GM12878 (cell line): ENCODE measurements at regions not wholly inside any gene's neighbourhood (a gene's known extent, or its start where the extent isn't known, plus 50 kb on each side); places are given as distances from the start of the nearest gene placed in this dataset.

ENCODE experiments used
- ATAC-seq: fragments of 200-7000 bp; cut with Tn5 transposase; 3 replicates; pipeline ENCODE4 v1.9.1; 2020; ENCODE audit warnings: mild to moderate bottlenecking, moderate library complexity
- BruUV-seq: library from RNA; stranded (reverse); fragments of 400-500 nt; replicated peaks from 2 replicates; lab custom pipeline; 2021; lab: Mats Ljungman, UMichigan
- CTCF ChIA-PET: fragments of 300-600 bp; sonication (Branson Sonifier 250); formaldehyde crosslinking; extraction: SDS; loops from one replicate; lab custom pipeline; 2021; ENCODE audit warnings: inconsistent platforms; lab: Yijun Ruan, JAX
- POLR2A ChIA-PET: fragments of 350-600 bp; formaldehyde crosslinking; extraction: SDS; loops from one replicate; lab custom pipeline; 2021; ENCODE audit warnings: inconsistent platforms; lab: Charles Lee
- RAD21 ChIA-PET: fragments of 300-600 bp; sonication (Branson Sonifier 250); formaldehyde crosslinking; loops from one replicate; lab custom pipeline; 2023; ENCODE audit warnings: antibody characterized with exemption; ENCODE audit not compliant: unreplicated experiment; lab: Charles Lee
- SMC1A ChIA-PET: fragments of 300-600 bp; sonication (Branson Sonifier 250); formaldehyde crosslinking; loops from one replicate; lab custom pipeline; 2023; ENCODE audit not compliant: unreplicated experiment, uncharacterized antibody; lab: Charles Lee
- DNase-seq: peaks from one replicate; pipeline ENCODE4 v3.0.0-alpha.2; 2011; ENCODE audit warnings: low read depth, low spot score
- FAIRE-seq: peaks from 3 replicates; lab custom pipeline; 2011; peaks lifted over from hg19 to GRCh38; lab: Jason Lieb, UNC
- H2AFZ ChIP-seq: 2 replicates; pipeline ENCODE4 v1.6.0; 2011; ENCODE audit warnings: low read depth, low read length, control low read depth; ENCODE audit not compliant: control insufficient read depth
- H3K27ac ChIP-seq: 2 replicates; pipeline ENCODE4 v1.5.1; 2011; ENCODE audit warnings: control low read depth; ENCODE audit not compliant: control insufficient read depth, insufficient read depth
- H3K27me3 ChIP-seq, 2 experiments: replicated peaks in 1 of 2; 2 replicates each; pipeline versions ENCODE4 v1.6.0 to v1.6.1; 2011; ENCODE audit warnings: low read length in 1 of 2; ENCODE audit not compliant: control insufficient read depth in 2 of 2, insufficient read depth in 2 of 2
- H3K36me3 ChIP-seq, 2 experiments: 2 replicates each; pipeline ENCODE4 v1.5.1; 2011; ENCODE audit warnings: low read length in 1 of 2; ENCODE audit not compliant: control insufficient read depth in 2 of 2, insufficient read depth in 2 of 2
- H3K4me1 ChIP-seq: 2 replicates; pipeline ENCODE4 v1.6.1; 2011; ENCODE audit warnings: mild to moderate bottlenecking, low read length, moderate library complexity, mixed read lengths; ENCODE audit not compliant: control insufficient read depth, insufficient read depth
- H3K4me2 ChIP-seq: 2 replicates; pipeline ENCODE4 v1.6.0; 2011; ENCODE audit warnings: control low read depth; ENCODE audit not compliant: control insufficient read depth, insufficient read depth
- H3K4me3 ChIP-seq: fragments of 200-600 bp; sonication (generic); 2 replicates; pipeline ENCODE4 v1.5.1; 2016
- H3K79me2 ChIP-seq: 2 replicates; pipeline ENCODE4 v1.6.0; 2011; ENCODE audit warnings: low read length; ENCODE audit not compliant: control insufficient read depth, insufficient read depth
- H3K9ac ChIP-seq: 2 replicates; pipeline ENCODE4 v1.8.0; 2011; ENCODE audit warnings: low read length, control low read depth, mixed read lengths; ENCODE audit not compliant: control insufficient read depth, insufficient read depth
- H3K9me3 ChIP-seq: replicated peaks from 3 replicates; pipeline ENCODE4 v1.5.1; 2011; ENCODE audit warnings: mild to moderate bottlenecking, low read length; ENCODE audit not compliant: control insufficient read depth, insufficient read depth
- H4K20me1 ChIP-seq: 2 replicates; pipeline ENCODE4 v1.6.0; 2011; ENCODE audit not compliant: control insufficient read depth, insufficient read depth
- JUND ChIP-seq: IDR thresholded peaks from 2 replicates; pipeline ENCODE4 v1.6.1; 2012; ENCODE audit warnings: low read depth, mild to moderate bottlenecking, low read length, improper control_type of control experiment, moderate library complexity
- NFXL1 ChIP-seq: fragments of 450-650 bp; IDR thresholded peaks from 2 replicates; pipeline ENCODE4 v1.6.1; 2017; ENCODE audit warnings: antibody characterized with exemption, mild to moderate bottlenecking, borderline replicate concordance
- RAD21 ChIP-seq: IDR thresholded peaks from 2 replicates; pipeline ENCODE4 v1.6.1; 2011; ENCODE audit warnings: mild to moderate bottlenecking, low read depth, low read length, moderate library complexity; ENCODE audit not compliant: insufficient read depth
- RELA ChIP-seq: fragments of 450-650 bp; IDR thresholded peaks from 2 replicates; pipeline ENCODE4 v1.8.0; 2014; ENCODE audit warnings: borderline replicate concordance; ENCODE audit not compliant: partially characterized antibody
- SUPT20H ChIP-seq: IDR thresholded peaks from 2 replicates; pipeline ENCODE4 v1.6.1; 2011; ENCODE audit warnings: low read depth, mild to moderate bottlenecking, low read length, moderate library complexity, borderline replicate concordance; ENCODE audit not compliant: control insufficient read depth
- ZNF274 ChIP-seq: IDR thresholded peaks from one replicate; pipeline ENCODE4 v1.8.0; 2011; ENCODE audit not compliant: insufficient read length, insufficient read depth
- ZNF384 ChIP-seq: IDR thresholded peaks from 2 replicates; pipeline ENCODE4 v1.6.1; 2012; ENCODE audit warnings: low read depth, mild to moderate bottlenecking, low read length, improper control_type of control experiment, borderline replicate concordance
- WGBS: methylation state at CpG from one replicate; pipeline ENCODE4 v1.1.6; 2016; ENCODE audit warnings: low lambda C conversion rate; ENCODE audit not compliant: insufficient replicate concordance, insufficient coverage; ENCODE audit errors: missing lambda C conversion rate; 5-methylcytosine and 5-hydroxymethylcytosine counted together
- in situ Hi-C: fragments of 300-500 bp; cut with MboI; formaldehyde crosslinking; loops from 9 replicates; pipeline ENCODE4 v1.14.3; 2018; ENCODE audit warnings: mixed read lengths
- intact Hi-C: fragments of 100-400 bp; cut with micrococcal nuclease; formaldehyde crosslinking; loops from one replicate; pipeline ENCODE4 v1.14.2; 2022; ENCODE audit not compliant: unreplicated experiment
- TF ChIP-seq, protein P1 (sequence below): IDR thresholded peaks from 2 replicates; pipeline ENCODE4 v1.6.1; 2012; ENCODE audit warnings: improper control_type of control experiment, low read depth, low read length; ENCODE audit not compliant: insufficient replicate concordance
- TF ChIP-seq, protein P2 (sequence below): fragments of 150-350 bp; IDR thresholded peaks from 2 replicates; pipeline ENCODE4 v1.6.1; 2016; ENCODE audit warnings: low read depth, low read length

DNA sequence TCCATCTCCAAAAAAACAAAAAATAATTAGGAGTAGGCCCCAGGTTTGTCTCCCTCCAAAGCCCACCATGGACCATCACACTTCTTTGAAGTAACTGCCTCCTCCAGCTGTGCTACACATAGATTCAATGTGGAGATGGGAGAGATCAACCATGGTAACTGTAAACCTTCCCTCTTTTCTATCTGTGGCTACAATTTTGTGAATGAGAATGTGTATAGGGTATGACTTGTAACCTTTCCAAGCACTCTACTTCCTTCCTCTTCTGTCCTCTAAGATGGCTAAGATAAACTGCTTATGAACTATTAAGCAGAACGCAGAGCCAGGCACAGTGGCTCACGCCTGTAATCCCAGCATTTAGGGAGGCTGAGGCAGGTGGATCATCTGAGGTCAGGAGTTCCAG is 55.5 kb upstream of the ATP11B start:
- no peaks in the 10 kb centered on the region; the same call in 1 of the 2 replicates for H3K4me1 ChIP-seq
- no peaks in the 10 kb centered on the region for H3K36me3 ChIP-seq
- H3K27ac ChIP-seq, result no peak overlapping the region
- ATAC-seq, result no peak
- FAIRE-seq, result no peak
- WGBS, result 52% methylated on average over 2 of the region's 2 CpGs
- ChIA-PET SMC1A (no interaction called here), CTCF (no interaction called here), POLR2A (no interaction called here), RAD21 (no interaction called here)
- H3K4me2 ChIP-seq, result no peak overlapping the region
- H3K9ac ChIP-seq, result no peak overlapping the region
- H3K9me3 ChIP-seq, result no peaks in the 10 kb centered on the region; the same call in 2 of the 3 replicates
- H3K79me2 ChIP-seq, result no peaks in the 10 kb centered on the region
- no TSS peak for BruUV-seq
- H3K27me3 ChIP-seq, result no peaks in the 10 kb centered on the region
- TF ChIP-seq ZNF274, result no peak
- TF ChIP-seq RELA, result no peak
- no peak for TF ChIP-seq RAD21
- TF ChIP-seq, protein P1, sequence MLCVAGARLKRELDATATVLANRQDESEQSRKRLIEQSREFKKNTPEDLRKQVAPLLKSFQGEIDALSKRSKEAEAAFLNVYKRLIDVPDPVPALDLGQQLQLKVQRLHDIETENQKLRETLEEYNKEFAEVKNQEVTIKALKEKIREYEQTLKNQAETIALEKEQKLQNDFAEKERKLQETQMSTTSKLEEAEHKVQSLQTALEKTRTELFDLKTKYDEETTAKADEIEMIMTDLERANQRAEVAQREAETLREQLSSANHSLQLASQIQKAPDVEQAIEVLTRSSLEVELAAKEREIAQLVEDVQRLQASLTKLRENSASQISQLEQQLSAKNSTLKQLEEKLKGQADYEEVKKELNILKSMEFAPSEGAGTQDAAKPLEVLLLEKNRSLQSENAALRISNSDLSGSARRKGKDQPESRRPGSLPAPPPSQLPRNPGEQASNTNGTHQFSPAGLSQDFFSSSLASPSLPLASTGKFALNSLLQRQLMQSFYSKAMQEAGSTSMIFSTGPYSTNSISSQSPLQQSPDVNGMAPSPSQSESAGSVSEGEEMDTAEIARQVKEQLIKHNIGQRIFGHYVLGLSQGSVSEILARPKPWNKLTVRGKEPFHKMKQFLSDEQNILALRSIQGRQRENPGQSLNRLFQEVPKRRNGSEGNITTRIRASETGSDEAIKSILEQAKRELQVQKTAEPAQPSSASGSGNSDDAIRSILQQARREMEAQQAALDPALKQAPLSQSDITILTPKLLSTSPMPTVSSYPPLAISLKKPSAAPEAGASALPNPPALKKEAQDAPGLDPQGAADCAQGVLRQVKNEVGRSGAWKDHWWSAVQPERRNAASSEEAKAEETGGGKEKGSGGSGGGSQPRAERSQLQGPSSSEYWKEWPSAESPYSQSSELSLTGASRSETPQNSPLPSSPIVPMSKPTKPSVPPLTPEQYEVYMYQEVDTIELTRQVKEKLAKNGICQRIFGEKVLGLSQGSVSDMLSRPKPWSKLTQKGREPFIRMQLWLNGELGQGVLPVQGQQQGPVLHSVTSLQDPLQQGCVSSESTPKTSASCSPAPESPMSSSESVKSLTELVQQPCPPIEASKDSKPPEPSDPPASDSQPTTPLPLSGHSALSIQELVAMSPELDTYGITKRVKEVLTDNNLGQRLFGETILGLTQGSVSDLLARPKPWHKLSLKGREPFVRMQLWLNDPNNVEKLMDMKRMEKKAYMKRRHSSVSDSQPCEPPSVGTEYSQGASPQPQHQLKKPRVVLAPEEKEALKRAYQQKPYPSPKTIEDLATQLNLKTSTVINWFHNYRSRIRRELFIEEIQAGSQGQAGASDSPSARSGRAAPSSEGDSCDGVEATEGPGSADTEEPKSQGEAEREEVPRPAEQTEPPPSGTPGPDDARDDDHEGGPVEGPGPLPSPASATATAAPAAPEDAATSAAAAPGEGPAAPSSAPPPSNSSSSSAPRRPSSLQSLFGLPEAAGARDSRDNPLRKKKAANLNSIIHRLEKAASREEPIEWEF, result no peak
- TF ChIP-seq ZNF384, result no peak
- TF ChIP-seq JUND, result no peak
- TF ChIP-seq SUPT20H, result no peak
- TF ChIP-seq, protein P2, sequence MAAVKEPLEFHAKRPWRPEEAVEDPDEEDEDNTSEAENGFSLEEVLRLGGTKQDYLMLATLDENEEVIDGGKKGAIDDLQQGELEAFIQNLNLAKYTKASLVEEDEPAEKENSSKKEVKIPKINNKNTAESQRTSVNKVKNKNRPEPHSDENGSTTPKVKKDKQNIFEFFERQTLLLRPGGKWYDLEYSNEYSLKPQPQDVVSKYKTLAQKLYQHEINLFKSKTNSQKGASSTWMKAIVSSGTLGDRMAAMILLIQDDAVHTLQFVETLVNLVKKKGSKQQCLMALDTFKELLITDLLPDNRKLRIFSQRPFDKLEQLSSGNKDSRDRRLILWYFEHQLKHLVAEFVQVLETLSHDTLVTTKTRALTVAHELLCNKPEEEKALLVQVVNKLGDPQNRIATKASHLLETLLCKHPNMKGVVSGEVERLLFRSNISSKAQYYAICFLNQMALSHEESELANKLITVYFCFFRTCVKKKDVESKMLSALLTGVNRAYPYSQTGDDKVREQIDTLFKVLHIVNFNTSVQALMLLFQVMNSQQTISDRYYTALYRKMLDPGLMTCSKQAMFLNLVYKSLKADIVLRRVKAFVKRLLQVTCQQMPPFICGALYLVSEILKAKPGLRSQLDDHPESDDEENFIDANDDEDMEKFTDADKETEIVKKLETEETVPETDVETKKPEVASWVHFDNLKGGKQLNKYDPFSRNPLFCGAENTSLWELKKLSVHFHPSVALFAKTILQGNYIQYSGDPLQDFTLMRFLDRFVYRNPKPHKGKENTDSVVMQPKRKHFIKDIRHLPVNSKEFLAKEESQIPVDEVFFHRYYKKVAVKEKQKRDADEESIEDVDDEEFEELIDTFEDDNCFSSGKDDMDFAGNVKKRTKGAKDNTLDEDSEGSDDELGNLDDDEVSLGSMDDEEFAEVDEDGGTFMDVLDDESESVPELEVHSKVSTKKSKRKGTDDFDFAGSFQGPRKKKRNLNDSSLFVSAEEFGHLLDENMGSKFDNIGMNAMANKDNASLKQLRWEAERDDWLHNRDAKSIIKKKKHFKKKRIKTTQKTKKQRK, result no peak
- no peak for TF ChIP-seq NFXL1
- in situ Hi-C loops, result no loop called here
- no peak overlapping the region for H2AFZ ChIP-seq
- DNase-seq, result no peak
- H3K4me3 ChIP-seq, result no peak overlapping the region
- H4K20me1 ChIP-seq, result no peaks in the 10 kb centered on the region
- intact Hi-C loops, result no loop called here
